ENCODE measurements at regions not wholly inside any gene's neighbourhood (a gene's known extent, or its start where the extent isn't known, plus 50 kb on each side); places are given as distances from the start of the nearest gene placed in this dataset.

GRCh38 chr4:14496408-14496807 is 505.9 kb upstream of the CPEB2 start (continued):
- no peak for TF ChIP-seq TAF1 (IDR thresholded peaks at IDR 0.05; ENCODE audit: low read depth, low read length)

- DNase-seq (ENCODE audit: low read depth in 1 of 2, low spot score in 2 of 2) (no peak), FAIRE-seq (no peak)
- Histone ChIP-seq H3K4ac (replicated peaks; ENCODE audit: insufficient read length, low read depth, low read length) (no peak overlapping the region), H3K9me3 (ENCODE audit: insufficient read depth in 2 of 2, low read depth in 1 of 2, low read length in 1 of 2) (no peaks in the 10 kb centered on the region), H3K27me3 (replicated peaks in 1 of 4; ENCODE audit: control insufficient read depth in 3 of 4, extremely low read depth in 1 of 4, insufficient read depth in 3 of 4, low read length in 3 of 4) (no peaks in the 10 kb centered on the region), H4K5ac (ENCODE audit: insufficient read length, low read depth, low read length) (no peak overlapping the region), H3K79me1 (ENCODE audit: low read depth, low read length) (no peaks in the 10 kb centered on the region), H3K79me2 (ENCODE audit: control insufficient read depth in 1 of 2, insufficient read depth in 2 of 2, low read length in 2 of 2) (no peaks in the 10 kb centered on the region), H2AK5ac (ENCODE audit: low read depth, low read length) (no peak overlapping the region), H2BK12ac (ENCODE audit: low read depth, low read length) (no peak overlapping the region), H3K4me1 (replicated peaks in 1 of 4; ENCODE audit: control insufficient read depth in 3 of 4, insufficient read depth in 4 of 4, low read length in 3 of 4) (no peaks in the 10 kb centered on the region), H3K23ac (ENCODE audit: insufficient read length) (no peak overlapping the region), H4K20me1 (replicated peaks in 1 of 2; ENCODE audit: control insufficient read depth in 1 of 2, insufficient read depth in 2 of 2, low read length in 2 of 2) (no peaks in the 10 kb centered on the region), H2AFZ (ENCODE audit: low read length) (no peak overlapping the region), H3K23me2 (ENCODE audit: low read depth, low read length) (no peaks in the 10 kb centered on the region; the same call in 1 of the 2 replicates), H3K36me3 (ENCODE audit: control insufficient read depth in 2 of 4, insufficient read depth in 4 of 4, low read length in 3 of 4) (no peaks in the 10 kb centered on the region), H3K4me2 (ENCODE audit: insufficient read depth in 1 of 2, low read depth in 2 of 2, low read length in 2 of 2) (no peak overlapping the region), H4K91ac (replicated peaks; ENCODE audit: insufficient read length, low read length) (no peak overlapping the region), H3K14ac (ENCODE audit: insufficient read length) (no peak overlapping the region), H2BK20ac (ENCODE audit: low read length) (no peak overlapping the region), H4K8ac (ENCODE audit: extremely low read depth, insufficient read depth, low read length) (no peak overlapping the region), H2BK5ac (ENCODE audit: low read depth, low read length) (no peak overlapping the region), H3K56ac (replicated peaks; ENCODE audit: insufficient read length, low read depth, low read length) (no peak overlapping the region), H3K27ac (ENCODE audit: low read depth, low read length) (no peak overlapping the region), H3K9ac (replicated peaks in 1 of 4; ENCODE audit: extremely low read depth in 1 of 4, low read depth in 3 of 4, low read length in 3 of 4) (no peak overlapping the region), H3K18ac (ENCODE audit: extremely low read depth, low read length) (no peak overlapping the region), H2BK15ac (ENCODE audit: low read length) (no peak overlapping the region), H3K4me3 (ENCODE audit: extremely low read depth in 1 of 4, insufficient read depth in 2 of 4, low read depth in 3 of 4, low read length in 4 of 4) (no peak overlapping the region), H2BK120ac (replicated peaks; ENCODE audit: low read depth, low read length) (no peak overlapping the region)
- TF ChIP-seq RFX5 (IDR thresholded peaks at IDR 0.05; ENCODE audit: borderline replicate concordance, low read depth, low read length) (no peak), HDAC2 (IDR thresholded peaks at IDR 0.05; ENCODE audit: borderline replicate concordance in 1 of 2, low read depth in 2 of 2, low read length in 2 of 2) (no peak), POLR2A (IDR thresholded peaks at IDR 0.05; ENCODE audit: control extremely low read depth in 1 of 2, low read depth in 2 of 2, low read length in 2 of 2) (no peak), JUN (IDR thresholded peaks at IDR 0.05; ENCODE audit: low read depth, low read length) (no peak), EZH2 (IDR thresholded peaks at IDR 0.05; ENCODE audit: low read depth, low read length, severe bottlenecking) (no peak)
- CTCF ChIA-PET (ENCODE audit: partially characterized antibody) = no interaction called here
- POLR2A ChIA-PET (ENCODE audit: partially characterized antibody) = no interaction called here
Measured at GRCh38 chr4:14496969-14497368, 505.3 kb upstream of the CPEB2 start.

Data from H1 (cell line).